ENCODE measurements at regions not wholly inside any gene's neighbourhood (a gene's known extent, or its start where the extent isn't known, plus 50 kb on each side); places are given as distances from the start of the nearest gene placed in this dataset.

GRCh38 chr5:114206640-114207039 is 155.2 kb upstream of the KCNN2 start:
- TF ChIP-seq, protein P1, sequence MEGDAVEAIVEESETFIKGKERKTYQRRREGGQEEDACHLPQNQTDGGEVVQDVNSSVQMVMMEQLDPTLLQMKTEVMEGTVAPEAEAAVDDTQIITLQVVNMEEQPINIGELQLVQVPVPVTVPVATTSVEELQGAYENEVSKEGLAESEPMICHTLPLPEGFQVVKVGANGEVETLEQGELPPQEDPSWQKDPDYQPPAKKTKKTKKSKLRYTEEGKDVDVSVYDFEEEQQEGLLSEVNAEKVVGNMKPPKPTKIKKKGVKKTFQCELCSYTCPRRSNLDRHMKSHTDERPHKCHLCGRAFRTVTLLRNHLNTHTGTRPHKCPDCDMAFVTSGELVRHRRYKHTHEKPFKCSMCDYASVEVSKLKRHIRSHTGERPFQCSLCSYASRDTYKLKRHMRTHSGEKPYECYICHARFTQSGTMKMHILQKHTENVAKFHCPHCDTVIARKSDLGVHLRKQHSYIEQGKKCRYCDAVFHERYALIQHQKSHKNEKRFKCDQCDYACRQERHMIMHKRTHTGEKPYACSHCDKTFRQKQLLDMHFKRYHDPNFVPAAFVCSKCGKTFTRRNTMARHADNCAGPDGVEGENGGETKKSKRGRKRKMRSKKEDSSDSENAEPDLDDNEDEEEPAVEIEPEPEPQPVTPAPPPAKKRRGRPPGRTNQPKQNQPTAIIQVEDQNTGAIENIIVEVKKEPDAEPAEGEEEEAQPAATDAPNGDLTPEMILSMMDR (IDR thresholded peaks at IDR 0.05; ENCODE audit: low read depth, low read length), result no peak
- TF ChIP-seq EZH2phosphoT487 (IDR thresholded peaks at IDR 0.05; ENCODE audit: low read depth), result no peak
